ENCODE measurements at regions not wholly inside any gene's neighbourhood (a gene's known extent, or its start where the extent isn't known, plus 50 kb on each side); places are given as distances from the start of the nearest gene placed in this dataset.

DNA sequence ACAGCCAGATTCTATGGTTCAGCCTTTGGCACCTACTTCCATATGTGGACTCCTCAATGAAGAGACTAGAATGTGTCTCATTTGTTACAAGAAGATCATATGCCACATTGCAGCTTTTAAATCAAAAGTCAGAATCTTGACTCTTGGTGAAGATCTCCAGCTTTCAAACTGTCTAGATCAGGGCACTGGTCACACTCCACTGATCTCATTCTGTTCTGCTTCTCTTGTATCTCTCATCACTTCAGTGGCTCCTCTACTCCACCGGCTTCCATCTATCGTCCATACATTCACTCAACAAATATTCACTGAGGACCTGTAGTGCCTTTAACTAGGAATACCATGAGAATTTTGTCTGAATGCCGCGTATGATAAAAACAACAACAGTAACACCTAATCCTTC lies 203.3 kb upstream of the LPP start (continued):
- TF ChIP-seq EGR1 (IDR thresholded peaks at IDR 0.05; ENCODE audit: low read depth in 2 of 2) (no peak), HNF4G (IDR thresholded peaks at IDR 0.05) (no peak), RXRA (IDR thresholded peaks at IDR 0.05) (no peak), RAD21 (IDR thresholded peaks at IDR 0.05) (no peak), MAX (IDR thresholded peaks at IDR 0.05) (no peak)

DNA sequence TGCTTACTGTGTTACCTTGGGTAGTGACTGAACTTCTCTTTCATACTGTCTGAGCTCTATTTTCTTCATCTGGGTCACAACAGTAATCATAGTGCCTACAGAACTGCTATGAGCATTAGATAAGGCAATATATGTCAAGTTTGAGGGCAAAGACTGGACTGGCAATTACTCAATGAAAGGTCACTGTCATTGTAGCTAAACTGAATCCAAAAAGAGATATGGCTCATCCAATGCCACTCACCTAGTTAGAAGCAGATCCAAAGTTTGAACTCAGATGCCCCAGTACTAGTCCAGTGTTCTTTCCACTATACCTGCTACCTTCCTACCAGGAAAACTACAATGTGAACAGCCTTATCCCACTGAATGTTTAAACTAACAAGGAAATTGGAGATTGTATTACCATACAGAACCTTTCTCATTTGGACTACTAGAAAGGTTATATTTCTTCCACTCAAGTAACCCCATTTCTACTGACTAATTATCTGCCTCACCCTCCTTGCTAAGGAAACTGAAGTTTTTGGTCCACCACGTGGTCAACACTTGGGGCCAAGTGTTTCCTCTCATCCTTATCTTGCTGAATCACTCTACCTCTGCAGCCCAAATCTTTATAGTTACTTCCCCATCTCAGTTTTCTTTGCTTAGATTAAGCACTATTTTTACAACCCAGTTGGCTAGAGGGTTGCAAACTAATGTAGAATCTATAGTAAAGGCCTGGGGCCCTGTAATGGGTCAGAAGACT lies 202.3 kb upstream of the LPP start:
- WGBS = 68% methylated on average over 1 of the region's 1 CpG
- no peak overlapping the region for H3K9ac ChIP-seq (ENCODE audit: low read depth in 1 of 2, low read length in 2 of 2)
- peaks cover 4 to 35% (median 30%) of the 10 kb centered on the region in 4 donors for H3K4me1 ChIP-seq (ENCODE audit: control insufficient read depth in 4 of 4, insufficient read depth in 4 of 4, low read length in 3 of 4)
- no peaks in the 10 kb centered on the region for H3K27me3 ChIP-seq (ENCODE audit: control insufficient read depth in 4 of 4, insufficient read depth in 4 of 4, low read length in 3 of 4)
- H3K27ac ChIP-seq (ENCODE audit: low read depth in 1 of 2, low read length in 2 of 2) = no peak overlapping the region
- no peaks in the 10 kb centered on the region for H3K9me3 ChIP-seq (ENCODE audit: control insufficient read depth in 4 of 4, low read length in 3 of 4)
- no peak overlapping the region for H3K4me3 ChIP-seq (ENCODE audit: low read depth in 1 of 3, low read length in 3 of 3)
- no peaks in the 10 kb centered on the region for H3K36me3 ChIP-seq (ENCODE audit: control insufficient read depth in 4 of 4, insufficient read depth in 3 of 4, low read depth in 1 of 4, low read length in 3 of 4)
- DNase-seq (ENCODE audit: low spot score) = no peak
- TF ChIP-seq HNF4A (conservative IDR thresholded peaks at IDR 0.05) (peak; percentile 59 to 61), SP1 (IDR thresholded peaks at IDR 0.05) (peak; percentile 40), FOXA1 (IDR thresholded peaks at IDR 0.05) (no peak), EGR1 (IDR thresholded peaks at IDR 0.05; ENCODE audit: low read depth in 2 of 2) (peak in 1 of 2 donors; percentile 20), RXRA (IDR thresholded peaks at IDR 0.05) (peak; percentile 79 to 83), JUND (IDR thresholded peaks at IDR 0.05) (peak in 1 of 2 donors; percentile 28), RAD21 (IDR thresholded peaks at IDR 0.05) (peak; percentile 2 to 16)
- TF ChIP-seq, protein P1, sequence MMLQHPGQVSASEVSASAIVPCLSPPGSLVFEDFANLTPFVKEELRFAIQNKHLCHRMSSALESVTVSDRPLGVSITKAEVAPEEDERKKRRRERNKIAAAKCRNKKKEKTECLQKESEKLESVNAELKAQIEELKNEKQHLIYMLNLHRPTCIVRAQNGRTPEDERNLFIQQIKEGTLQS (IDR thresholded peaks at IDR 0.05) = no peak

GRCh38 chr3:187952849-187953248 lies 201.1 kb upstream of the LPP start:
- Histone ChIP-seq H3K9ac (ENCODE audit: low read depth in 1 of 2, low read length in 2 of 2) (no peak overlapping the region), H3K4me3 (ENCODE audit: low read depth in 1 of 3, low read length in 3 of 3) (no peak overlapping the region), H3K36me3 (ENCODE audit: control insufficient read depth in 4 of 4, insufficient read depth in 3 of 4, low read depth in 1 of 4, low read length in 3 of 4) (no peaks in the 10 kb centered on the region), H3K27ac (ENCODE audit: low read depth in 1 of 2, low read length in 2 of 2) (no peak overlapping the region), H3K9me3 (ENCODE audit: control insufficient read depth in 4 of 4, low read length in 3 of 4) (no peaks in the 10 kb centered on the region), H3K27me3 (ENCODE audit: control insufficient read depth in 4 of 4, insufficient read depth in 4 of 4, low read length in 3 of 4) (no peaks in the 10 kb centered on the region), H3K4me1 (ENCODE audit: control insufficient read depth in 4 of 4, insufficient read depth in 4 of 4, low read length in 3 of 4) (peaks cover 4 to 41% (median 33%) of the 10 kb centered on the region in 4 donors)
- 95% methylated on average over 4 of the region's 4 CpGs for WGBS
- TF ChIP-seq FOXA1 (IDR thresholded peaks at IDR 0.05) (no peak), ZBTB33 (IDR thresholded peaks at IDR 0.05) (no peak), MAX (IDR thresholded peaks at IDR 0.05) (no peak), FOXA2 (IDR thresholded peaks at IDR 0.05) (no peak), JUND (IDR thresholded peaks at IDR 0.05) (no peak), RAD21 (IDR thresholded peaks at IDR 0.05) (no peak), HNF4G (IDR thresholded peaks at IDR 0.05) (no peak), SP1 (IDR thresholded peaks at IDR 0.05) (no peak), GABPA (IDR thresholded peaks at IDR 0.05 in 1 of 2, conservative IDR thresholded peaks at IDR 0.05 in 1 of 2) (no peak), EGR1 (IDR thresholded peaks at IDR 0.05; ENCODE audit: low read depth in 2 of 2) (no peak), CTCF (IDR thresholded peaks at IDR 0.05; ENCODE audit: low read depth, low read length, missing input control) (no peak), RXRA (IDR thresholded peaks at IDR 0.05) (no peak), NR2F2 (IDR thresholded peaks at IDR 0.05) (no peak)
- TF ChIP-seq, protein P2, sequence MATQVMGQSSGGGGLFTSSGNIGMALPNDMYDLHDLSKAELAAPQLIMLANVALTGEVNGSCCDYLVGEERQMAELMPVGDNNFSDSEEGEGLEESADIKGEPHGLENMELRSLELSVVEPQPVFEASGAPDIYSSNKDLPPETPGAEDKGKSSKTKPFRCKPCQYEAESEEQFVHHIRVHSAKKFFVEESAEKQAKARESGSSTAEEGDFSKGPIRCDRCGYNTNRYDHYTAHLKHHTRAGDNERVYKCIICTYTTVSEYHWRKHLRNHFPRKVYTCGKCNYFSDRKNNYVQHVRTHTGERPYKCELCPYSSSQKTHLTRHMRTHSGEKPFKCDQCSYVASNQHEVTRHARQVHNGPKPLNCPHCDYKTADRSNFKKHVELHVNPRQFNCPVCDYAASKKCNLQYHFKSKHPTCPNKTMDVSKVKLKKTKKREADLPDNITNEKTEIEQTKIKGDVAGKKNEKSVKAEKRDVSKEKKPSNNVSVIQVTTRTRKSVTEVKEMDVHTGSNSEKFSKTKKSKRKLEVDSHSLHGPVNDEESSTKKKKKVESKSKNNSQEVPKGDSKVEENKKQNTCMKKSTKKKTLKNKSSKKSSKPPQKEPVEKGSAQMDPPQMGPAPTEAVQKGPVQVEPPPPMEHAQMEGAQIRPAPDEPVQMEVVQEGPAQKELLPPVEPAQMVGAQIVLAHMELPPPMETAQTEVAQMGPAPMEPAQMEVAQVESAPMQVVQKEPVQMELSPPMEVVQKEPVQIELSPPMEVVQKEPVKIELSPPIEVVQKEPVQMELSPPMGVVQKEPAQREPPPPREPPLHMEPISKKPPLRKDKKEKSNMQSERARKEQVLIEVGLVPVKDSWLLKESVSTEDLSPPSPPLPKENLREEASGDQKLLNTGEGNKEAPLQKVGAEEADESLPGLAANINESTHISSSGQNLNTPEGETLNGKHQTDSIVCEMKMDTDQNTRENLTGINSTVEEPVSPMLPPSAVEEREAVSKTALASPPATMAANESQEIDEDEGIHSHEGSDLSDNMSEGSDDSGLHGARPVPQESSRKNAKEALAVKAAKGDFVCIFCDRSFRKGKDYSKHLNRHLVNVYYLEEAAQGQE (IDR thresholded peaks at IDR 0.05) = no peak
- no peak for DNase-seq (ENCODE audit: low spot score)

Data from liver (tissue), 8 donors.